H9 (cell line): ENCODE measurements at regions not wholly inside any gene's neighbourhood (a gene's known extent, or its start where the extent isn't known, plus 50 kb on each side); places are given as distances from the start of the nearest gene placed in this dataset.
A peak's percentile ranks its signal among the peaks of the same experiment; 100 is the strongest.

ENCODE experiments used
- DNase-seq: peaks from one replicate; pipeline ENCODE4 v3.0.0-alpha.2; 2017
- H2AFZ ChIP-seq: one replicate; pipeline ENCODE4 v1.6.1; 2013; ENCODE audit warnings: mild to moderate bottlenecking, low read length, control low read depth, moderate library complexity
- H2AK5ac ChIP-seq: 2 replicates; pipeline ENCODE4 v1.6.1; 2013; ENCODE audit warnings: low read length, control low read depth, mixed read lengths; ENCODE audit not compliant: insufficient read length
- H2BK120ac ChIP-seq: one replicate; pipeline ENCODE4 v1.6.1; 2013; ENCODE audit warnings: low read depth, mild to moderate bottlenecking, low read length, control low read depth, inconsistent platforms; ENCODE audit not compliant: poor library complexity, severe bottlenecking
- H2BK12ac ChIP-seq: 2 replicates; pipeline ENCODE4 v1.6.1; 2013; ENCODE audit warnings: low read length, control low read depth, mixed read lengths, low read depth; ENCODE audit not compliant: insufficient read length
- H2BK15ac ChIP-seq: 2 replicates; pipeline ENCODE4 v1.6.1; 2013; ENCODE audit warnings: low read depth, low read length, control low read depth
- H2BK20ac ChIP-seq: one replicate; pipeline ENCODE4 v1.6.1; 2013; ENCODE audit warnings: low read depth, mild to moderate bottlenecking, low read length, control low read depth, inconsistent platforms; ENCODE audit not compliant: poor library complexity, severe bottlenecking
- H2BK5ac ChIP-seq: 2 replicates; pipeline ENCODE4 v1.6.1; 2013; ENCODE audit warnings: low read length, control low read depth, mixed read lengths; ENCODE audit not compliant: insufficient read length
- H3K14ac ChIP-seq: 2 replicates; pipeline ENCODE4 v1.6.1; 2013; ENCODE audit warnings: low read length, control low read depth; ENCODE audit not compliant: insufficient read depth
- H3K18ac ChIP-seq: 2 replicates; pipeline ENCODE4 v1.6.1; 2013; ENCODE audit warnings: low read depth, mild to moderate bottlenecking, mixed read lengths, low read length, control low read depth; ENCODE audit not compliant: insufficient read length
- H3K23ac ChIP-seq: 2 replicates; pipeline ENCODE4 v1.6.1; 2013; ENCODE audit warnings: low read length, control low read depth, mixed read lengths, low read depth; ENCODE audit not compliant: insufficient read length
- H3K23me2 ChIP-seq: 2 replicates; pipeline ENCODE4 v1.6.1; 2013; ENCODE audit warnings: low read depth, mild to moderate bottlenecking, mixed read lengths, low read length, control low read depth; ENCODE audit not compliant: insufficient read length, poor library complexity, severe bottlenecking
- H3K27ac ChIP-seq: 2 replicates; pipeline ENCODE4 v1.5.1; 2013; ENCODE audit warnings: low read length, control low read depth, mixed read lengths, low read depth; ENCODE audit not compliant: insufficient read length
- H3K27me3 ChIP-seq: 2 replicates; pipeline ENCODE4 v1.6.1; 2013; ENCODE audit warnings: low read length, control low read depth, inconsistent platforms; ENCODE audit not compliant: insufficient read depth
- H3K4ac ChIP-seq: 2 replicates; pipeline ENCODE4 v1.6.1; 2013; ENCODE audit warnings: low read depth, mild to moderate bottlenecking, control low read depth, inconsistent platforms, low read length, moderate library complexity
- H3K4me1 ChIP-seq: 2 replicates; pipeline ENCODE4 v1.6.1; 2013; ENCODE audit warnings: low read length, control low read depth, inconsistent platforms; ENCODE audit not compliant: insufficient read depth
- H3K4me2 ChIP-seq: 2 replicates; pipeline ENCODE4 v1.6.1; 2013; ENCODE audit warnings: low read length, control low read depth, mixed read lengths; ENCODE audit not compliant: insufficient read length, insufficient read depth
- H3K56ac ChIP-seq: 2 replicates; pipeline ENCODE4 v1.6.1; 2013; ENCODE audit warnings: low read depth, mild to moderate bottlenecking, mixed read lengths, low read length, control low read depth; ENCODE audit not compliant: insufficient read length
- H3K79me1 ChIP-seq: 2 replicates; pipeline ENCODE4 v1.6.1; 2013; ENCODE audit warnings: low read depth, mild to moderate bottlenecking, moderate library complexity, low read length, control low read depth, inconsistent platforms; ENCODE audit not compliant: insufficient read depth, poor library complexity, severe bottlenecking
- H3K79me2 ChIP-seq: 2 replicates; pipeline ENCODE4 v1.6.1; 2013; ENCODE audit warnings: low read length, control low read depth, inconsistent platforms; ENCODE audit not compliant: insufficient read depth
- H3K9ac ChIP-seq: 2 replicates; pipeline ENCODE4 v1.6.1; 2013; ENCODE audit warnings: low read length, control low read depth, mixed read lengths; ENCODE audit not compliant: insufficient read length; ENCODE audit errors: extremely low read depth
- H3K9me3 ChIP-seq: one replicate; pipeline ENCODE4 v1.6.1; 2013; ENCODE audit warnings: low read depth, low read length, inconsistent platforms; ENCODE audit not compliant: control insufficient read depth
- H3T11ph ChIP-seq: one replicate; pipeline ENCODE4 v1.6.1; 2013; ENCODE audit warnings: mild to moderate bottlenecking, low read length, control low read depth, inconsistent platforms
- H4K20me1 ChIP-seq: one replicate; pipeline ENCODE4 v1.6.1; 2013; ENCODE audit not compliant: control insufficient read depth, insufficient read length, insufficient read depth
- H4K5ac ChIP-seq: 2 replicates; pipeline ENCODE4 v1.6.1; 2013; ENCODE audit warnings: low read depth, mild to moderate bottlenecking, mixed read lengths, low read length, control low read depth; ENCODE audit not compliant: insufficient read length
- H4K8ac ChIP-seq: replicated peaks from 2 replicates; pipeline ENCODE4 v1.6.1; 2013; ENCODE audit warnings: low read length, control low read depth, mixed read lengths, low read depth; ENCODE audit not compliant: insufficient read length
- H4K91ac ChIP-seq: 2 replicates; pipeline ENCODE4 v1.6.1; 2013; ENCODE audit warnings: low read depth, mild to moderate bottlenecking, moderate library complexity, mixed read lengths, low read length, control low read depth; ENCODE audit not compliant: insufficient read length
- H3K27ac Mint-ChIP-seq, 3 experiments: 2 replicates in 2 of 3; 3 replicates in 1 of 3; pipeline ENCODE4 v1.8.0; 2020 to 2021; ENCODE audit warnings: mixed read lengths in 3 of 3, mild to moderate bottlenecking in 1 of 3, moderate library complexity in 1 of 3
- H3K27me3 Mint-ChIP-seq: 2 replicates; pipeline ENCODE4 v1.8.0; 2021; ENCODE audit warnings: low read depth, mild to moderate bottlenecking, moderate library complexity, mixed read lengths
- H3K36me3 Mint-ChIP-seq, 3 experiments: 2 replicates in 2 of 3; 3 replicates in 1 of 3; pipeline ENCODE4 v1.8.0; 2020 to 2021; ENCODE audit warnings: low read depth in 3 of 3, mixed read lengths in 3 of 3; ENCODE audit not compliant: insufficient read depth in 1 of 3
- H3K4me1 Mint-ChIP-seq, 2 experiments: 2 replicates each; pipeline ENCODE4 v1.8.0; 2020; ENCODE audit warnings: mixed read lengths in 2 of 2
- H3K4me3 Mint-ChIP-seq, 2 experiments: 2 replicates in 1 of 2; 3 replicates in 1 of 2; pipeline ENCODE4 v1.8.0; 2020 to 2021; ENCODE audit warnings: mild to moderate bottlenecking in 2 of 2, mixed read lengths in 2 of 2, moderate library complexity in 1 of 2
- H3K9me3 Mint-ChIP-seq, 2 experiments: 2 replicates in 1 of 2; 3 replicates in 1 of 2; pipeline ENCODE4 v1.8.0; 2020; ENCODE audit warnings: mild to moderate bottlenecking in 2 of 2, mixed read lengths in 2 of 2, moderate library complexity in 1 of 2
- WGBS: extraction: QIAGEN DNeasy Blood & Tissue Kit; methylation state at CpG from one replicate; pipeline ENCODE4 v1.1.7; 2013; ENCODE audit warnings: missing lambda C conversion rate, low lambda C conversion rate, mixed read lengths; ENCODE audit not compliant: insufficient read length; ENCODE audit errors: extremely low coverage; 5-methylcytosine and 5-hydroxymethylcytosine counted together
- TF ChIP-seq, protein P1 (sequence below): fragments of 200-600 bp; sonication (generic); conservative IDR thresholded peaks from 3 replicates; pipeline ENCODE4 v1.8.0; 2021; ENCODE audit warnings: antibody characterized with exemption, mild to moderate bottlenecking

GRCh38 chr20:39658662-39659409 lies 696.7 kb downstream of the DHX35 start:
- no peak overlapping the region for H2AFZ ChIP-seq
- no peaks in the 10 kb centered on the region for H3K79me1 ChIP-seq
- H3K18ac ChIP-seq, result no peak overlapping the region
- H3K79me2 ChIP-seq, result no peaks in the 10 kb centered on the region
- no peak overlapping the region for H4K8ac ChIP-seq
- no peak overlapping the region for H2BK5ac ChIP-seq
- Mint-ChIP-seq H3K9me3 (no peaks in the 10 kb centered on the region), H3K4me3 (no peak overlapping the region), H3K27me3 (no peaks in the 10 kb centered on the region), H3K27ac (no peak overlapping the region), H3K4me1 (peaks cover 3 to 5% of the 10 kb centered on the region in 2 experiments; a peak in 3 of 4 replicates), H3K36me3 (no peaks in the 10 kb centered on the region; a peak in 1 of 7 replicates)
- H3K9ac ChIP-seq, result no peak overlapping the region
- H4K5ac ChIP-seq, result no peak overlapping the region
- no peak overlapping the region for H2AK5ac ChIP-seq
- H3K14ac ChIP-seq, result no peak overlapping the region
- H3K4me1 ChIP-seq, result no peaks in the 10 kb centered on the region; the same call in 1 of the 2 replicates
- H2BK20ac ChIP-seq, result no peak overlapping the region
- H3K23ac ChIP-seq, result no peak overlapping the region
- no peak overlapping the region for H2BK120ac ChIP-seq
- no peak overlapping the region for H3K27ac ChIP-seq
- H2BK12ac ChIP-seq, result no peak overlapping the region
- H3K4ac ChIP-seq, result no peak overlapping the region
- no peak for DNase-seq
- H4K91ac ChIP-seq, result no peak overlapping the region
- no CpG with 5 or more reads among the region's 9 CpGs for WGBS
- no peak overlapping the region for H3T11ph ChIP-seq
- H2BK15ac ChIP-seq, result no peak overlapping the region
- H3K23me2 ChIP-seq, result no peaks in the 10 kb centered on the region
- no peaks in the 10 kb centered on the region for H3K27me3 ChIP-seq
- no peaks in the 10 kb centered on the region for H4K20me1 ChIP-seq
- H3K9me3 ChIP-seq, result no peaks in the 10 kb centered on the region
- H3K4me2 ChIP-seq, result no peak overlapping the region
- TF ChIP-seq, protein P1, sequence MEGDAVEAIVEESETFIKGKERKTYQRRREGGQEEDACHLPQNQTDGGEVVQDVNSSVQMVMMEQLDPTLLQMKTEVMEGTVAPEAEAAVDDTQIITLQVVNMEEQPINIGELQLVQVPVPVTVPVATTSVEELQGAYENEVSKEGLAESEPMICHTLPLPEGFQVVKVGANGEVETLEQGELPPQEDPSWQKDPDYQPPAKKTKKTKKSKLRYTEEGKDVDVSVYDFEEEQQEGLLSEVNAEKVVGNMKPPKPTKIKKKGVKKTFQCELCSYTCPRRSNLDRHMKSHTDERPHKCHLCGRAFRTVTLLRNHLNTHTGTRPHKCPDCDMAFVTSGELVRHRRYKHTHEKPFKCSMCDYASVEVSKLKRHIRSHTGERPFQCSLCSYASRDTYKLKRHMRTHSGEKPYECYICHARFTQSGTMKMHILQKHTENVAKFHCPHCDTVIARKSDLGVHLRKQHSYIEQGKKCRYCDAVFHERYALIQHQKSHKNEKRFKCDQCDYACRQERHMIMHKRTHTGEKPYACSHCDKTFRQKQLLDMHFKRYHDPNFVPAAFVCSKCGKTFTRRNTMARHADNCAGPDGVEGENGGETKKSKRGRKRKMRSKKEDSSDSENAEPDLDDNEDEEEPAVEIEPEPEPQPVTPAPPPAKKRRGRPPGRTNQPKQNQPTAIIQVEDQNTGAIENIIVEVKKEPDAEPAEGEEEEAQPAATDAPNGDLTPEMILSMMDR, result peak; percentile 27; the same call in 1 of the 3 replicates
- H3K56ac ChIP-seq, result no peak overlapping the region
